ENCODE measurements at regions not wholly inside any gene's neighbourhood (a gene's known extent, or its start where the extent isn't known, plus 50 kb on each side); places are given as distances from the start of the nearest gene placed in this dataset.

GRCh38 chr2:138906549-138906948 lies 126.4 kb upstream of the NXPH2 start:
- TF ChIP-seq CTCF (IDR thresholded peaks at IDR 0.05; ENCODE audit: control extremely low read depth, extremely low read depth), result no peak
- Histone ChIP-seq H3K27me3 (ENCODE audit: control insufficient read depth in 3 of 3, insufficient read depth in 3 of 3, low read length in 2 of 3) (no peaks in the 10 kb centered on the region), H3K27ac (ENCODE audit: low read depth in 1 of 2, low read length in 1 of 2) (no peak overlapping the region), H3K4me1 (ENCODE audit: control insufficient read depth in 5 of 5, insufficient read depth in 5 of 5, low read length in 5 of 5) (no peaks in the 10 kb centered on the region), H3K9ac (ENCODE audit: insufficient read depth in 1 of 2, low read length in 2 of 2) (no peak overlapping the region), H3K9me3 (ENCODE audit: control insufficient read depth in 4 of 4, insufficient read depth in 3 of 4, low read length in 3 of 4) (peaks cover 0 to 8% (median 0%) of the 10 kb centered on the region in 4 donors), H3K4me3 (no peak overlapping the region), H3K36me3 (ENCODE audit: control insufficient read depth in 4 of 4, insufficient read depth in 4 of 4, low read length in 4 of 4) (no peaks in the 10 kb centered on the region)
- DNase-seq, result no peak
- no peak for ATAC-seq (ENCODE audit: insufficient read depth, low FRiP score)
- WGBS, 2 donors, result 90 to 94% methylated on average over 2 of the region's 2 CpGs

GRCh38 chr2:138902239-138902871 lies 122.2 kb upstream of the NXPH2 start:
- Histone ChIP-seq H3K27me3 (ENCODE audit: control insufficient read depth in 3 of 3, insufficient read depth in 3 of 3, low read length in 2 of 3) (no peaks in the 10 kb centered on the region), H3K4me1 (ENCODE audit: control insufficient read depth in 5 of 5, insufficient read depth in 5 of 5, low read length in 5 of 5) (no peaks in the 10 kb centered on the region), H3K9me3 (ENCODE audit: control insufficient read depth in 4 of 4, insufficient read depth in 3 of 4, low read length in 3 of 4) (peaks cover 0 to 9% (median 0%) of the 10 kb centered on the region in 4 donors), H3K4me3 (no peak overlapping the region), H3K9ac (ENCODE audit: insufficient read depth in 1 of 2, low read length in 2 of 2) (no peak overlapping the region), H3K36me3 (ENCODE audit: control insufficient read depth in 4 of 4, insufficient read depth in 4 of 4, low read length in 4 of 4) (no peaks in the 10 kb centered on the region), H3K27ac (ENCODE audit: low read depth in 1 of 2, low read length in 1 of 2) (no peak overlapping the region)
- WGBS, 2 donors, result 95 to 96% methylated on average over 29 of the region's 29 CpGs
- no peak for ATAC-seq (ENCODE audit: insufficient read depth, low FRiP score)
- TF ChIP-seq CTCF (IDR thresholded peaks at IDR 0.05; ENCODE audit: control extremely low read depth, extremely low read depth), result no peak
- DNase-seq, result no peak

- no peak for ATAC-seq (ENCODE audit: insufficient read depth, low FRiP score)
- no peak overlapping the region for H3K4me3 ChIP-seq
- 88% methylated on average over 11 of the region's 11 CpGs for WGBS, 2 donors
Measured at GRCh38 chr2:138901530-138901929, 121.3 kb upstream of the NXPH2 start.

More at GRCh38 chr2:138901530-138901929, 121.3 kb upstream of the NXPH2 start:
- DNase-seq, result no peak
- H3K27me3 ChIP-seq (ENCODE audit: control insufficient read depth in 3 of 3, insufficient read depth in 3 of 3, low read length in 2 of 3), result no peaks in the 10 kb centered on the region
- H3K4me1 ChIP-seq (ENCODE audit: control insufficient read depth in 5 of 5, insufficient read depth in 5 of 5, low read length in 5 of 5), result no peaks in the 10 kb centered on the region
- TF ChIP-seq CTCF (IDR thresholded peaks at IDR 0.05; ENCODE audit: control extremely low read depth, extremely low read depth), result no peak
- H3K9me3 ChIP-seq (ENCODE audit: control insufficient read depth in 4 of 4, insufficient read depth in 3 of 4, low read length in 3 of 4), result peaks cover 0 to 9% (median 0%) of the 10 kb centered on the region in 4 donors
- no peak overlapping the region for H3K27ac ChIP-seq (ENCODE audit: low read depth in 1 of 2, low read length in 1 of 2)
- H3K9ac ChIP-seq (ENCODE audit: insufficient read depth in 1 of 2, low read length in 2 of 2), result no peak overlapping the region
- no peaks in the 10 kb centered on the region for H3K36me3 ChIP-seq (ENCODE audit: control insufficient read depth in 4 of 4, insufficient read depth in 4 of 4, low read length in 4 of 4)

Data from lung (tissue), 11 donors.